ENCODE measurements at regions not wholly inside any gene's neighbourhood (a gene's known extent, or its start where the extent isn't known, plus 50 kb on each side); places are given as distances from the start of the nearest gene placed in this dataset.

DNA sequence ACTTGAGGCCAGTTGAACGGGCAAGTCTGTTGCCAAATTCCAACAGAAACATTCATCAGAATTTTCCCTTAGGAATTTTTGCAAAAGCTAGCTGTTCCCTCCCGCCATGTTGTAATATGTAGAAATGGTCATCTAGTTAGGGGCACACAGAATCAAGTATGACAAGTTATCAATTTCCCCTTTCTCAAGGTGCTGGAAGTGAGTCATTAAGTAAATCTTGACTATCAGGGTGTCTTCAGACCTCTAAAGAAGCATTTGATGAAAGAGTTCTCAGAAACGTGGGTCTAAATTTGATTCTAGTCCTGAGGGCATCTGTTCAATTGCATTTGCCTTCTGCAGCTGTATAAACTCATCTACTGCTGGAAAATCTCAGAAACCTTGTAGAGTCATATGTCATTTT, 123.4 kb upstream of the FRMD4B start:
- H3K27me3 Mint-ChIP-seq (ENCODE audit: unreplicated experiment), result no peaks in the 10 kb centered on the region
- no TSS peak for BruUV-seq (replicated peaks)
- no peak overlapping the region for H3K27ac Mint-ChIP-seq (ENCODE audit: unreplicated experiment)
- H3K4me1 Mint-ChIP-seq (ENCODE audit: low read depth, unreplicated experiment), result no peaks in the 10 kb centered on the region
- intact Hi-C loops (cut with micrococcal nuclease; ENCODE audit: unreplicated experiment), result no loop called here
- H3K9me3 Mint-ChIP-seq (ENCODE audit: low read depth, unreplicated experiment), result peaks cover 4% of the 10 kb centered on the region
- H3K4me3 Mint-ChIP-seq (ENCODE audit: low read depth, unreplicated experiment), result no peak overlapping the region
- CTCF ChIA-PET, result no interaction called here
- no peaks in the 10 kb centered on the region for H3K36me3 Mint-ChIP-seq (ENCODE audit: insufficient read depth, unreplicated experiment)
- no peak for TF ChIP-seq CTCF (IDR thresholded peaks at IDR 0.05; ENCODE audit: unreplicated experiment)
- no peak for DNase-seq

GRCh38 chr3:69505770-69506407, 120.0 kb upstream of the FRMD4B start:
- CTCF ChIA-PET, result no interaction called here
- DNase-seq, result no peak
- Mint-ChIP-seq H3K27ac (ENCODE audit: unreplicated experiment) (no peak overlapping the region), H3K36me3 (ENCODE audit: insufficient read depth, unreplicated experiment) (no peaks in the 10 kb centered on the region), H3K4me1 (ENCODE audit: low read depth, unreplicated experiment) (no peaks in the 10 kb centered on the region), H3K27me3 (ENCODE audit: unreplicated experiment) (no peaks in the 10 kb centered on the region), H3K9me3 (ENCODE audit: low read depth, unreplicated experiment) (no peaks in the 10 kb centered on the region), H3K4me3 (ENCODE audit: low read depth, unreplicated experiment) (no peak overlapping the region)
- BruUV-seq (replicated peaks), result no TSS peak
- intact Hi-C loops (cut with micrococcal nuclease; ENCODE audit: unreplicated experiment), result no loop called here
- no peak for TF ChIP-seq CTCF (IDR thresholded peaks at IDR 0.05; ENCODE audit: unreplicated experiment)

DNA sequence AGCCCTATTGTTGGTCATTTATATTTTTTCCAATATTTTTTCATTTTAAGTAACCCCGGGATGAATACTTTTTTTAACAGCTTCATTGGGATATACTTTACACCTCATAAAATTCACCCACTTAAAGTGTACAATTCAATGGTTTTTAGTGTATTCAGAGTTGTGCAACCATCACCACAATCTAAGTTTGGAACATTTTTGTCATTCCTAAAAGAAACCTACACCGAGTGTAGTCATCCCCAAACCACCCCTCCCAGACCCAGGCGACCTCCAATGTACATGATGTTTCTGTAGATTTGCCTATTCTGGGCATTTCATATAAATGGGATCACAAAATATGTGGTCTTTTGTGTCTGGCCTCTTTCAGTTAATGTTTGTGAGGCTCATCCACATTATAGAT, 118.3 kb upstream of the FRMD4B start:
- no peak for DNase-seq
- no peaks in the 10 kb centered on the region for H3K36me3 Mint-ChIP-seq (ENCODE audit: insufficient read depth, unreplicated experiment)
- no peak overlapping the region for H3K27ac Mint-ChIP-seq (ENCODE audit: unreplicated experiment)
- H3K4me3 Mint-ChIP-seq (ENCODE audit: low read depth, unreplicated experiment), result no peak overlapping the region
- CTCF ChIA-PET, result no interaction called here
- no peaks in the 10 kb centered on the region for H3K27me3 Mint-ChIP-seq (ENCODE audit: unreplicated experiment)
- intact Hi-C loops (cut with micrococcal nuclease; ENCODE audit: unreplicated experiment), result no loop called here
- H3K4me1 Mint-ChIP-seq (ENCODE audit: low read depth, unreplicated experiment), result no peaks in the 10 kb centered on the region
- no peaks in the 10 kb centered on the region for H3K9me3 Mint-ChIP-seq (ENCODE audit: low read depth, unreplicated experiment)
- TF ChIP-seq CTCF (IDR thresholded peaks at IDR 0.05; ENCODE audit: unreplicated experiment), result no peak
- no TSS peak for BruUV-seq (replicated peaks)

DNA sequence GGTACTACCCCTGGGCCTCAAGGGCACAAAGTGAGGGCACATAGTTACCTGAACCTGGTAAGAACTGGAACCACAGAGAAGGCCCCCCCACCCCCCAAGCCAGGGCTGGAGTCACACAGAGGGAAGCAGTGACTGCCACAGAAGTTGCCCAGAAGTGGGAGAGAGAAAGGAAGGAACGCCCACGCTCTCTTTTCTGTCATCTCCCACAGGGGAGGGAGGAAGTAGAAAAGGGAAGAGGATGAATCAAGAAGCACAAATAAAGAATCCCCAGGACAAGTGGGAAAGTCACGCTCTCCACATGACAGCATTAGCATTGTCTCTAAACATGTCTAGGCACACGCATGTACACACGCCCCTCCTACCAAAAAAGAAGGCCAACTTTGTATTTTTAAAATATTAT, 114.7 kb upstream of the FRMD4B start:
- no TSS peak for BruUV-seq (replicated peaks)
- Mint-ChIP-seq H3K36me3 (ENCODE audit: insufficient read depth, unreplicated experiment) (no peaks in the 10 kb centered on the region), H3K27ac (ENCODE audit: unreplicated experiment) (no peak overlapping the region), H3K9me3 (ENCODE audit: low read depth, unreplicated experiment) (no peaks in the 10 kb centered on the region), H3K27me3 (ENCODE audit: unreplicated experiment) (no peaks in the 10 kb centered on the region), H3K4me3 (ENCODE audit: low read depth, unreplicated experiment) (no peak overlapping the region), H3K4me1 (ENCODE audit: low read depth, unreplicated experiment) (no peaks in the 10 kb centered on the region)
- intact Hi-C loops (cut with micrococcal nuclease; ENCODE audit: unreplicated experiment), result no loop called here
- no peak for DNase-seq
- no peak for TF ChIP-seq CTCF (IDR thresholded peaks at IDR 0.05; ENCODE audit: unreplicated experiment)
- CTCF ChIA-PET, result interaction anchor here (0.7 kb wide), 1 partner anchor 322 kb away, joined by 4 read pairs; no protein-coding TSS in a partner anchor

All from Calu3 (cell line).